ENCODE measurements at regions not wholly inside any gene's neighbourhood (a gene's known extent, or its start where the extent isn't known, plus 50 kb on each side); places are given as distances from the start of the nearest gene placed in this dataset.
"Not testable (repeated sequence)": the region's sequence is repeated elsewhere in the genome, so short reads cannot be mapped to it uniquely, and the experiment has no call there.

DNA sequence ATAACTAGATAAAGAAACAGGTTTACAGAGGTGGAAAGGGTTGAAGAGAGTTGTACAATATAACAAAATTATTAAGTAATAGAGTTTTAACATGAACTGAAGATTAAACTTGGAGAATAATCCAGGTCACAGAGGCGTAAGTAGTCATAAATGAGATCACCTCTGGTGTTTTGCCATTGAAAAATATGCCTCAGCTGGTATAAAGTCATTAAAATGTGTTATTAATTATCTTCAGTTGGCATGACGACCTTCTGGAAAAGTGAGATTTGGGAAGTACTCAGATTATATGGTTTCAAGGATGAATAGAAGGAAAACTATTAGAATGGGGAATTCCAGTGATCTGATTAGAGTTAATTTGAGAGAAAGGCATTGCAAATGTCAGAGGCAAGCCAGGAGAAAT is 237.5 kb upstream of the ANXA10 start:
- no peaks in the 10 kb centered on the region for H3K27me3 ChIP-seq
- no peaks in the 10 kb centered on the region for H3K4me1 ChIP-seq
- WGBS, 2 donors (ENCODE audit: low coverage in 1 of 2): 46 to 57% methylated on average over 1 to 2 of the region's 2 CpGs
- DNase-seq: no peak
- no peaks in the 10 kb centered on the region for H3K9me3 ChIP-seq
- TF ChIP-seq POLR2A (IDR thresholded peaks at IDR 0.05) (no peak), POLR2AphosphoS5 (IDR thresholded peaks at IDR 0.05) (no peak)
- no peaks in the 10 kb centered on the region for H3K36me3 ChIP-seq
- no peak overlapping the region for H3K27ac ChIP-seq
- in situ Hi-C loops (cut with MboI; ENCODE audit: low pct_ligation_motif_present in 1 of 4, low pct_unique_long_range_greater_than_20kb in 1 of 4, low sequenced_read_pairs in 3 of 4): no loop called here
- H3K4me3 ChIP-seq: no peak overlapping the region
- intact Hi-C loops (cut with DNase I; ENCODE audit: low total_unique reads): no loop called here

DNA sequence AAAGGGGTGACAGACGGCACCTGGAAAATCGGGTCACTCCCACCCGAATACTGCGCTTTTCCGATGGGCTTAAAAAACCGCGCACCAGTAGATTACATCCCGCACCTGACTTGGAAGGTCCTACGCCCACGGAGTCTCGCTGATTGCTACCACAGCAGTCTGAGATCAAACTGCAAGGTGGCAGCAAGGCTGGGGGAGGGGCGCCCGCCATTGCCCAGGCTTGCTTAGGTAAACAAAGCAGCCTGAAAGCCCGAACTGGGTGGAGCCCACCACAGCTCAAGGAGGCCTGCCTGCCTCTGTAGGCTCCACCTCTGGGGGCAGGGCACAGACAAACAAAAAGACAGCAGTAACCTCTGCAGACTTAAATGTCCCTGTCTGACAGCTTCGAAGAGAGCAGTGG is 234.2 kb upstream of the ANXA10 start:
- H3K9me3 ChIP-seq; H3K27ac ChIP-seq; H3K36me3 ChIP-seq; in situ Hi-C loops (cut with MboI; ENCODE audit: low pct_ligation_motif_present in 1 of 4, low pct_unique_long_range_greater_than_20kb in 1 of 4, low sequenced_read_pairs in 3 of 4); DNase-seq; H3K4me3 ChIP-seq; H3K27me3 ChIP-seq; H3K4me1 ChIP-seq; intact Hi-C loops (cut with DNase I; ENCODE audit: low total_unique reads): not testable (repeated sequence)
- 80 to 90% methylated on average over 11 to 13 of the region's 15 CpGs for WGBS, 2 donors (ENCODE audit: low coverage in 1 of 2)

DNA sequence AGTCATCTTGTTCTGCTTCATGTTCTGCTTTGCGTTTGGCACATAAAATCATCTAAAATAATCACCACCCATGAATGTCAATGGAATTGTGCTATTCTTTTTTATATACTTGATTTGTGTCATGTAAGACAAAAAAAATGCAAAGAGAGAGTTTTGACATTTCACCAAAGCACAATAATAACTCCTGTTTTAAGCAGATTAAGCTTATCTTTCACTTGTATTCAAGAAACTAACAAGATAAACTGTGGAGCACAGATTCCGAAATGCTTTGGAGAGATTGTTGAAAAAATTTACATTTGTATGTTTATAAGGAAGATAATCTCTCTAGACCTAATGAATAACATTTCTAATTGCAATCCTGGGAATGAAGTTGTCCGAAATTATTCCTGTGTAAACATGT is 225.1 kb upstream of the ANXA10 start:
- 44 to 62% methylated on average over 3 of the region's 3 CpGs for WGBS, 2 donors (ENCODE audit: low coverage in 1 of 2)
- H3K4me3 ChIP-seq: no peak overlapping the region

DNA sequence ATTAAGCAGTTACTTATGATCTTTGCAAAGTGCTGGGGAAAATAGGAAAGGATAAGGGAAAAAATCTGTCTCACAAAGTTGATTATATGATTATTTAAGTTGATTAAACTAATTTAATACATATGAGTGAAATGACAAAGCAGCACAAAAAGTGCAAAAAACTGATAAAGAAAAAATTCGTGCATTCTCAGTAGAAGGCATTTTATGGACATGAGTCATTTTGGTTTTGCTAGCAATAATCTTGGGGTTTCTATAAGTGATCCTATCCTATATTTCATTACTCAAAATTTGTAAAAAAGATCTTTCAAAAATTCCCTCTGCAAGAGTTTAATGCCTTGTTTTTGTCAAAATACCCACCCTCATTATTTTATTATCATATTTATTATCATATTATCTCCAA is 224.2 kb upstream of the ANXA10 start:
- intact Hi-C loops (cut with DNase I; ENCODE audit: low total_unique reads): no loop called here
- Histone ChIP-seq H3K4me1 (no peaks in the 10 kb centered on the region), H3K36me3 (no peaks in the 10 kb centered on the region), H3K27ac (no peak overlapping the region), H3K27me3 (no peaks in the 10 kb centered on the region), H3K4me3 (no peak overlapping the region), H3K9me3 (no peaks in the 10 kb centered on the region)
- TF ChIP-seq POLR2AphosphoS5 (IDR thresholded peaks at IDR 0.05) (no peak), EP300 (IDR thresholded peaks at IDR 0.05; ENCODE audit: low read depth) (no peak), POLR2A (IDR thresholded peaks at IDR 0.05) (no peak)
- TF ChIP-seq, protein P1, sequence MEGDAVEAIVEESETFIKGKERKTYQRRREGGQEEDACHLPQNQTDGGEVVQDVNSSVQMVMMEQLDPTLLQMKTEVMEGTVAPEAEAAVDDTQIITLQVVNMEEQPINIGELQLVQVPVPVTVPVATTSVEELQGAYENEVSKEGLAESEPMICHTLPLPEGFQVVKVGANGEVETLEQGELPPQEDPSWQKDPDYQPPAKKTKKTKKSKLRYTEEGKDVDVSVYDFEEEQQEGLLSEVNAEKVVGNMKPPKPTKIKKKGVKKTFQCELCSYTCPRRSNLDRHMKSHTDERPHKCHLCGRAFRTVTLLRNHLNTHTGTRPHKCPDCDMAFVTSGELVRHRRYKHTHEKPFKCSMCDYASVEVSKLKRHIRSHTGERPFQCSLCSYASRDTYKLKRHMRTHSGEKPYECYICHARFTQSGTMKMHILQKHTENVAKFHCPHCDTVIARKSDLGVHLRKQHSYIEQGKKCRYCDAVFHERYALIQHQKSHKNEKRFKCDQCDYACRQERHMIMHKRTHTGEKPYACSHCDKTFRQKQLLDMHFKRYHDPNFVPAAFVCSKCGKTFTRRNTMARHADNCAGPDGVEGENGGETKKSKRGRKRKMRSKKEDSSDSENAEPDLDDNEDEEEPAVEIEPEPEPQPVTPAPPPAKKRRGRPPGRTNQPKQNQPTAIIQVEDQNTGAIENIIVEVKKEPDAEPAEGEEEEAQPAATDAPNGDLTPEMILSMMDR (IDR thresholded peaks at IDR 0.05): no peak
- WGBS, 2 donors (ENCODE audit: low coverage in 1 of 2): 29 to 33% methylated on average over 1 of the region's 1 CpG
- no peak for DNase-seq
- in situ Hi-C loops (cut with MboI; ENCODE audit: low pct_ligation_motif_present in 1 of 4, low pct_unique_long_range_greater_than_20kb in 1 of 4, low sequenced_read_pairs in 3 of 4): no loop called here

More for the DNA sequence above, 225.1 kb upstream of the ANXA10 start:
- H3K36me3 ChIP-seq: no peaks in the 10 kb centered on the region
- TF ChIP-seq POLR2AphosphoS5 (IDR thresholded peaks at IDR 0.05) (no peak), POLR2A (IDR thresholded peaks at IDR 0.05) (no peak)
- DNase-seq: no peak
- H3K27ac ChIP-seq: no peak overlapping the region
- H3K4me1 ChIP-seq: no peaks in the 10 kb centered on the region
- in situ Hi-C loops (cut with MboI; ENCODE audit: low pct_ligation_motif_present in 1 of 4, low pct_unique_long_range_greater_than_20kb in 1 of 4, low sequenced_read_pairs in 3 of 4): no loop called here
- no peaks in the 10 kb centered on the region for H3K27me3 ChIP-seq
- intact Hi-C loops (cut with DNase I; ENCODE audit: low total_unique reads): no loop called here
- no peaks in the 10 kb centered on the region for H3K9me3 ChIP-seq

DNA sequence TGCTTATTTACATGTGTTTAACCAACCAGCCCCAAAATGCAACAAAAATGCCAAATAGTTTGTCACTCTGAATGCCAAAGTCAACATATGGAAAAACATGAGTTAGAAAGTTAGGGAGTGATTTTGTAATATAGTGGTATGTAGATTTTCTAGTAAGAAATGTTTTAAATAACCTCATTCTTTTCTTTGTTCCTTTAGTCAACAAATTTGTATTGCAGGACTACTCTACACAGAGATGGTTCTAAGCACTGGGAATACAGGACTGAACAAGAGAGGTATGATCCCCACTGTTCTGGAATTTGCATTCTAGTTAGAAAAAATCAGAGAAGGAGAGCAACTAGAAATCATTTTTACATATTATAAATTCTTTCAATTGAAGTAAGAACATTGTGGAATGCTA is 218.8 kb upstream of the ANXA10 start:
- H3K4me3 ChIP-seq: no peak overlapping the region
- H3K36me3 ChIP-seq: no peaks in the 10 kb centered on the region
- no peaks in the 10 kb centered on the region for H3K9me3 ChIP-seq
- H3K4me1 ChIP-seq: no peaks in the 10 kb centered on the region
- intact Hi-C loops (cut with DNase I; ENCODE audit: low total_unique reads): no loop called here
- H3K27ac ChIP-seq: no peak overlapping the region
- no peak for TF ChIP-seq POLR2A (IDR thresholded peaks at IDR 0.05)
- TF ChIP-seq, protein P1 (IDR thresholded peaks at IDR 0.05): no peak
- no peak for TF ChIP-seq POLR2AphosphoS5 (IDR thresholded peaks at IDR 0.05)
- TF ChIP-seq EP300 (IDR thresholded peaks at IDR 0.05; ENCODE audit: low read depth): no peak
- DNase-seq: no peak
- no peaks in the 10 kb centered on the region for H3K27me3 ChIP-seq
- in situ Hi-C loops (cut with MboI; ENCODE audit: low pct_ligation_motif_present in 1 of 4, low pct_unique_long_range_greater_than_20kb in 1 of 4, low sequenced_read_pairs in 3 of 4): no loop called here

DNA sequence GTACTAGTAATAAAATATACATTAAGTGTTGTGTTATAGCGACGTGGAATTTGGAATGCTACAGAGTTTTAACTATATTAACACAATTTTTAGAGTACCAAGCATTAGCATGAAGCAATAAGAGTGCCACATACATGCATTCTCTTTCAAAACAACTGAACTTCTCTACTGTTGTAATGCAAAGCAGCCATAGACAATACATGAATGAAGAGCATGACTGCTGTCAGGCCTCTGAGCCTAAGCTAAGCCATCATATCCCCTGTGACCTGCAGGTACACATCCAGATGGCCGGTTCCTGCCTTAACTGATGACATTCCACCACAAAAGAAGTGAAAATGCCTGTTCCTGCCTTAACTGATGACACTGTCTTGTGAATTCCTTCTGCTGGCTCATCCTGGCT is 216.2 kb upstream of the ANXA10 start:
- H3K36me3 ChIP-seq; DNase-seq; H3K27me3 ChIP-seq; H3K27ac ChIP-seq; H3K4me1 ChIP-seq; intact Hi-C loops (cut with DNase I; ENCODE audit: low total_unique reads); in situ Hi-C loops (cut with MboI; ENCODE audit: low pct_ligation_motif_present in 1 of 4, low pct_unique_long_range_greater_than_20kb in 1 of 4, low sequenced_read_pairs in 3 of 4); H3K4me3 ChIP-seq; H3K9me3 ChIP-seq: not testable (repeated sequence)
- WGBS, 2 donors (ENCODE audit: low coverage in 1 of 2): 68 to 82% methylated on average over 2 to 3 of the region's 3 CpGs

DNA sequence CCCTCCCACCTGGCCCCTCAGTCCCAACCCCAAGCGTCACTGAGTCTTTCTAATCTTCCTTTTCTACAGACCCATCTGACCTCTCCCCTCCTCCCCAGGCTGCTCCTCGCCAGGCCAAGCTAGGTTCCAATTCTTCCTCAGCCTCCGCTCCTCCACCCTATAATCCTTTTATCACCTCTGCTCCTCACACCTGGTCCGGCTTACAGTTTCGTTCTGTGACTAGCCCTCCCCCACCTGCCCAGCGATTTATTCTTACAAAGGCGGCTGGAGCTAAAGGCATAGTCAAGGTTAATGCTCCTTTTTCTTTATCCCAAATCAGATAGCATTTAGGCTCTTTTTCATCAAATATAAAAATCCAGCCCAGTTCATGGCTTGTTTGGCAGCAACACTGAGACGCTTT is 214.5 kb upstream of the ANXA10 start:
- H3K36me3 ChIP-seq; H3K27me3 ChIP-seq; H3K9me3 ChIP-seq; H3K27ac ChIP-seq; in situ Hi-C loops (cut with MboI; ENCODE audit: low pct_ligation_motif_present in 1 of 4, low pct_unique_long_range_greater_than_20kb in 1 of 4, low sequenced_read_pairs in 3 of 4); intact Hi-C loops (cut with DNase I; ENCODE audit: low total_unique reads); DNase-seq; H3K4me3 ChIP-seq; H3K4me1 ChIP-seq: not testable (repeated sequence)
- 73 to 76% methylated on average over 7 to 8 of the region's 8 CpGs for WGBS, 2 donors (ENCODE audit: low coverage in 1 of 2)

Data from transverse colon (tissue), 4 donors.